A549 (cell line): ENCODE measurements at regions not wholly inside any gene's neighbourhood (a gene's known extent, or its start where the extent isn't known, plus 50 kb on each side); places are given as distances from the start of the nearest gene placed in this dataset.

Experiments
- ATAC-seq, 2 experiments: fragments of 200-7000 bp in 1 of 2; fragments of >200 bp in 1 of 2; cut with Nextera tagmentation in 1 of 2; cut with Tn5 transposase in 1 of 2; 3 replicates each; pipeline versions ENCODE4 v1.8.0 to v1.9.1; 2018 to 2020; ENCODE audit warnings: mild to moderate bottlenecking in 1 of 2, moderate library complexity in 1 of 2
- CTCF ChIA-PET: fragments of 300-600 bp; sonication (Branson Sonifier 250); formaldehyde crosslinking; extraction: SDS; loops from one replicate; lab custom pipeline; 2021; ENCODE audit warnings: antibody characterized with exemption, inconsistent platforms; lab: Yijun Ruan, JAX
- POLR2A ChIA-PET: fragments of 350-600 bp; formaldehyde crosslinking; extraction: SDS; loops from one replicate; lab custom pipeline; 2021; ENCODE audit warnings: antibody characterized with exemption, inconsistent platforms; lab: Yijun Ruan, JAX
- DNase-seq, 2 experiments: peaks; one replicate each; pipeline versions ENCODE4 v3.0.0 to v3.0.0-alpha.2; 2011 to 2016; ENCODE audit warnings: low read depth in 1 of 2, low spot score in 1 of 2
- FAIRE-seq: peaks from 2 replicates; lab custom pipeline; 2011; peaks lifted over from hg19 to GRCh38; lab: Jason Lieb, UNC
- H3K27ac ChIP-seq, 2 experiments: fragments of >200 bp; sonication (Bioruptor Twin); formaldehyde crosslinking; 3 replicates each; pipeline ENCODE4 v1.5.1; 2016 to 2017
- H3K4me1 ChIP-seq: fragments of >200 bp; sonication (Bioruptor Twin); formaldehyde crosslinking; 3 replicates; pipeline ENCODE4 v1.6.1; 2016
- H3K4me2 ChIP-seq: fragments of >200 bp; sonication (Bioruptor Twin); formaldehyde crosslinking; 3 replicates; pipeline ENCODE4 v1.6.1; 2016
- H3K4me3 ChIP-seq: fragments of >200 bp; sonication (Bioruptor Twin); formaldehyde crosslinking; 3 replicates; pipeline ENCODE4 v1.5.1; 2016
- H3K9me3 ChIP-seq: fragments of >200 bp; sonication (Bioruptor Twin); formaldehyde crosslinking; 3 replicates; pipeline ENCODE4 v1.6.1; 2016
- CBX2 ChIP-seq: fragments of 200-600 bp; sonication (generic); IDR thresholded peaks from 2 replicates; pipeline ENCODE4 v1.6.1; 2016; ENCODE audit warnings: low read depth, mild to moderate bottlenecking, borderline replicate concordance
- CBX8 ChIP-seq: fragments of 200-600 bp; sonication (generic); IDR thresholded peaks from 2 replicates; pipeline ENCODE4 v1.6.1; 2016
- CEBPB ChIP-seq, 2 experiments: fragments of >200 bp in 1 of 2; sonication (Bioruptor Twin) in 1 of 2; formaldehyde crosslinking in 1 of 2; IDR thresholded peaks; 2 replicates each; pipeline ENCODE4 v1.6.1; 2012 to 2016
- CHD4 ChIP-seq: fragments of 200-600 bp; sonication (generic); IDR thresholded peaks from 2 replicates; pipeline ENCODE4 v1.6.1; 2016; ENCODE audit warnings: antibody characterized with exemption, mild to moderate bottlenecking, borderline replicate concordance
- EHMT2 ChIP-seq: fragments of 200-600 bp; sonication (generic); IDR thresholded peaks from 2 replicates; pipeline ENCODE4 v1.6.1; 2016; ENCODE audit warnings: antibody characterized with exemption, low read depth, mild to moderate bottlenecking, moderate library complexity
- ELK1 ChIP-seq: fragments of 150-350 bp; IDR thresholded peaks from 2 replicates; pipeline ENCODE4 v1.6.1; 2014; ENCODE audit warnings: low read depth, mild to moderate bottlenecking, low read length
- ESRRA ChIP-seq: fragments of 150-350 bp; IDR thresholded peaks from 2 replicates; pipeline ENCODE4 v1.6.1; 2014; ENCODE audit warnings: mild to moderate bottlenecking, low read length, borderline replicate concordance
- GATA3 ChIP-seq: IDR thresholded peaks from 2 replicates; pipeline ENCODE4 v1.6.1; 2012; ENCODE audit warnings: borderline replicate concordance
- HES2 ChIP-seq: fragments of >200 bp; sonication (Bioruptor Twin); formaldehyde crosslinking; IDR thresholded peaks from 2 replicates; pipeline ENCODE4 v1.6.1; 2016
- HMGXB4 ChIP-seq: fragments of 250-450 bp; sonication (Bioruptor Pico); IDR thresholded peaks from 2 replicates; pipeline ENCODE4 v1.5.0; 2021; ENCODE audit warnings: mild to moderate bottlenecking, moderate library complexity, borderline replicate concordance
- HOXA7 ChIP-seq: fragments of 250-450 bp; sonication (Bioruptor Pico); IDR thresholded peaks from 2 replicates; pipeline ENCODE4 v1.5.0; 2020; ENCODE audit warnings: mild to moderate bottlenecking, moderate library complexity
- JUNB ChIP-seq: fragments of >200 bp; sonication (Bioruptor Twin); formaldehyde crosslinking; IDR thresholded peaks from 2 replicates; pipeline ENCODE4 v1.6.1; 2016
- MAX ChIP-seq: IDR thresholded peaks from 2 replicates; pipeline ENCODE4 v1.6.1; 2012
- MAZ ChIP-seq: fragments of 150-350 bp; IDR thresholded peaks from 2 replicates; pipeline ENCODE4 v1.6.1; 2014; ENCODE audit warnings: antibody characterized with exemption, low read depth, low read length, borderline replicate concordance
- NFE2L2 ChIP-seq: fragments of 150-350 bp; conservative IDR thresholded peaks from 2 replicates; pipeline ENCODE4 v1.6.1; 2014; ENCODE audit warnings: low read length
- NR3C1 ChIP-seq: fragments of >200 bp; sonication (Bioruptor Twin); formaldehyde crosslinking; IDR thresholded peaks from 3 replicates; pipeline ENCODE4 v1.6.1; 2017
- PBX3 ChIP-seq: IDR thresholded peaks from 2 replicates; pipeline ENCODE4 v1.6.1; 2012
- PHF8 ChIP-seq: fragments of 200-600 bp; sonication (generic); IDR thresholded peaks from 2 replicates; pipeline ENCODE4 v1.6.1; 2016; ENCODE audit warnings: low read depth, mild to moderate bottlenecking, antibody characterized with exemption, moderate library complexity, borderline replicate concordance
- POLR2A ChIP-seq: IDR thresholded peaks from 2 replicates; pipeline ENCODE4 v1.6.1; 2012; ENCODE audit warnings: mild to moderate bottlenecking, low read length
- POLR2AphosphoS2 ChIP-seq: conservative IDR thresholded peaks from 2 replicates; pipeline ENCODE4 v1.6.1; 2012; ENCODE audit warnings: low read length, improper control_type of control experiment, inconsistent platforms
- RAD21 ChIP-seq, 2 experiments: fragments of >200 bp in 1 of 2; sonication (Bioruptor Twin) in 1 of 2; formaldehyde crosslinking in 1 of 2; IDR thresholded peaks in 1 of 2; conservative IDR thresholded peaks in 1 of 2; 2 replicates in 1 of 2; 3 replicates in 1 of 2; pipeline ENCODE4 v1.6.1; 2012 to 2018; ENCODE audit warnings: inconsistent platforms in 1 of 2
- RCOR1 ChIP-seq: fragments of 150-350 bp; IDR thresholded peaks from 2 replicates; pipeline ENCODE4 v1.6.1; 2014; ENCODE audit warnings: antibody characterized with exemption, low read length, low read depth
- RNF2 ChIP-seq: fragments of 200-600 bp; sonication (generic); IDR thresholded peaks from 2 replicates; pipeline ENCODE4 v1.6.1; 2016; ENCODE audit warnings: low read depth, mild to moderate bottlenecking, antibody characterized with exemption, moderate library complexity, borderline replicate concordance
- TFCP2L1 ChIP-seq: fragments of 250-450 bp; sonication (Bioruptor Pico); IDR thresholded peaks from 2 replicates; pipeline ENCODE4 v1.5.0; 2021; ENCODE audit warnings: mild to moderate bottlenecking
- USF2 ChIP-seq: fragments of 450-650 bp; IDR thresholded peaks from 2 replicates; pipeline ENCODE4 v1.6.1; 2014; ENCODE audit warnings: antibody characterized with exemption
- ZC3H11A ChIP-seq: fragments of 450-650 bp; IDR thresholded peaks from 2 replicates; pipeline ENCODE4 v1.6.1; 2014; ENCODE audit warnings: antibody characterized with exemption, mild to moderate bottlenecking
- ZNF302 ChIP-seq: fragments of 250-450 bp; sonication (Bioruptor Pico); IDR thresholded peaks from 2 replicates; pipeline ENCODE4 v1.9.0; 2021; ENCODE audit warnings: inconsistent platforms, mild to moderate bottlenecking, moderate library complexity
- WGBS: methylation state at CpG from one replicate; pipeline ENCODE4 v1.1.6; 2017; ENCODE audit errors: missing lambda C conversion rate; 5-methylcytosine and 5-hydroxymethylcytosine counted together

GRCh38 chr1:208809876-208810275 is 565.7 kb upstream of the PLXNA2 start:
- no peak for TF ChIP-seq ESRRA
- TF ChIP-seq CBX2 = no peak
- no peak for TF ChIP-seq JUNB
- no peak for TF ChIP-seq GATA3
- TF ChIP-seq HOXA7 (CRISPR knock-in tag) = no peak
- TF ChIP-seq HMGXB4 = no peak
- no peak for TF ChIP-seq RAD21 (conservative IDR thresholded peaks at IDR 0.05 in 1 of 2, IDR thresholded peaks at IDR 0.05 in 1 of 2)
- TF ChIP-seq NFE2L2 = no peak
- no peak for TF ChIP-seq CBX8
- no peak for TF ChIP-seq PHF8
- TF ChIP-seq HES2 = no peak
- no peak for TF ChIP-seq NR3C1
- no peak for ATAC-seq

GRCh38 chr1:208818770-208819445 is 574.7 kb upstream of the PLXNA2 start:
- Histone ChIP-seq H3K4me2 (no peak overlapping the region), H3K4me3 (no peak overlapping the region), H3K9me3 (no peaks in the 10 kb centered on the region), H3K27ac (no peak overlapping the region), H3K4me1 (no peaks in the 10 kb centered on the region)
- TF ChIP-seq MAZ (no peak), ELK1 (no peak), CHD4 (no peak), TFCP2L1 (no peak), ZC3H11A (no peak), NR3C1 (no peak), POLR2AphosphoS2 (no peak), MAX (no peak), ZNF302 (CRISPR knock-in tag) (no peak)
- ATAC-seq (no peak), DNase-seq (no peak), FAIRE-seq (no peak)
- ChIA-PET POLR2A (no interaction called here), CTCF (no interaction called here)
- whole genome bisulfite sequencing = 29% methylated on average over 8 of the region's 8 CpGs

More at GRCh38 chr1:208809876-208810275, 565.7 kb upstream of the PLXNA2 start:
- 44% methylated on average over 3 of the region's 3 CpGs for WGBS
- DNase-seq (no peak), FAIRE-seq (no peak)
- Histone ChIP-seq H3K4me2 (no peak overlapping the region), H3K27ac (no peak overlapping the region), H3K9me3 (no peaks in the 10 kb centered on the region), H3K4me1 (no peaks in the 10 kb centered on the region), H3K4me3 (no peak overlapping the region)
- POLR2A ChIA-PET = no interaction called here
- CTCF ChIA-PET = no interaction called here

- H3K9me3 ChIP-seq = no peaks in the 10 kb centered on the region
- H3K4me2 ChIP-seq = no peak overlapping the region
- H3K4me1 ChIP-seq = no peaks in the 10 kb centered on the region
- FAIRE-seq = no peak
- WGBS = 34% methylated on average over 2 of the region's 2 CpGs
- ChIA-PET POLR2A (no interaction called here), CTCF (interaction anchor here (1.1 kb wide), 1 partner anchor 412 kb away, joined by 3 read pairs; no protein-coding TSS in a partner anchor)
- no peak for DNase-seq
- no peak for ATAC-seq
- no peak overlapping the region for H3K4me3 ChIP-seq
- no peak overlapping the region for H3K27ac ChIP-seq
- TF ChIP-seq NFE2L2 (no peak), JUNB (no peak), CEBPB (IDR thresholded peaks at IDR 0.05) (no peak), USF2 (no peak), TFCP2L1 (no peak), RCOR1 (no peak), EHMT2 (no peak), PBX3 (no peak), HMGXB4 (no peak), RNF2 (no peak), POLR2A (no peak)
Observed at GRCh38 chr1:208820580-208821212, 576.5 kb upstream of the PLXNA2 start.
